NCI-H2107 treated with DMSO at 0.1 percent for 48 hours (cell line): ENCODE measurements at regions not wholly inside any gene's neighbourhood (a gene's known extent, or its start where the extent isn't known, plus 50 kb on each side); places are given as distances from the start of the nearest gene placed in this dataset.
"Not testable (repeated sequence)": the region's sequence is repeated elsewhere in the genome, so short reads cannot be mapped to it uniquely, and the experiment has no call there.

Experiments
- DNase-seq: peaks from one replicate; lab custom pipeline; 2025; ENCODE audit not compliant: unreplicated experiment; lab: John Stamatoyannopoulos, UW

DNA sequence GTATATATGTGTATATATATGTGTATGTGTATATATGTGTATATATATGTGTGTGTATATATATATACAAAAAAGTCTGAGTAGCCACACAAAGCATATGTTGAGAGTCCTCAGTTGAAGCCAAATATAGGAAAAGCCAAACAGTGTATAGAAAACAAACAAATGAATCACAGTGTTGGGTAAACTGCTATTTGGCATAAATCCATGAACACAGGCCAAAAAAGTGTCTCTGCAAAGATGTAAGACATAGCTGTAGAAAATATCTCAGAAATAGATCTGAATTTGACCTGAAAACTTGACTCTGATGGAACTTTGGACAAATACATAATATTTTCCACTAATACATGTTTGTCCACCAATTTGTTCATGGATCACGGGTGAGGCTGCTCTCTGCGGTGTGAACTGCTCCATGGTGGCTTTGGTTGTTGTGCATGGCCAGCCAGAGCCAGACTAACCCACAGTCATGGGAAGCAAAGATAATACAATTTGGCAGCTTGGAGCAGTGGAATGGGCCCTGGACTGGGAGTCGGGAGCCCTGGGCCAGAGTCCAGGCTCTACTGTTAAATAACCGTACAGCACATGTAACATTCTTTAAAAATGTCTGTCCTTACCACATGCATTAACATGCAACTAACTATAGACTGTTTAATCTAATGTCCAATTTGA lies 76.9 kb upstream of the EED start:
- DNase-seq = no peak

- DNase-seq = not testable (repeated sequence)
These were observed 78.3 kb upstream of the EED start for GRCh38 chr11:86166287-86166686.

GRCh38 chr11:86164106-86164505 lies 80.4 kb upstream of the EED start:
- DNase-seq = no peak

- DNase-seq = not testable (repeated sequence)
These were observed 81.2 kb upstream of the EED start for GRCh38 chr11:86163221-86163876.

DNA sequence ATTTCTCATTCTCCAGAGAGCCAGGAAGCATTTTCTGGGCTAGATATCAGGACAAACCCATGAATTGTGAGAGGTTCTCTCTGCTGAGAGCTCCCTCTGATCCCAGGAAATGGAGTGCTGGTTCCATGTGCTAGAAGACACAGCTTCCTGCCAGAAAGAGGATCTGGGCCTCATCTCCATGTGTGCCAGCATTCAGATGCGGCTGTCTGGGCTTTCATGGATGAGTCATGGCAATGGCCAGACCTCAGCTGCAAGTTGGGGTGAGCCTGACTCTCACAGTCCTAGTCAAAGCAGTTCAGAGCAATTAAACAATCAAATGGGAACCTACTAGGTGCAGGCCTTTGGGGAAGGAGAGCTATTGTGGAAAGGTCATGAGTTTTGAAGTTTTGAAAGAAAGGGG lies 82.3 kb upstream of the EED start:
- no peak for DNase-seq

DNA sequence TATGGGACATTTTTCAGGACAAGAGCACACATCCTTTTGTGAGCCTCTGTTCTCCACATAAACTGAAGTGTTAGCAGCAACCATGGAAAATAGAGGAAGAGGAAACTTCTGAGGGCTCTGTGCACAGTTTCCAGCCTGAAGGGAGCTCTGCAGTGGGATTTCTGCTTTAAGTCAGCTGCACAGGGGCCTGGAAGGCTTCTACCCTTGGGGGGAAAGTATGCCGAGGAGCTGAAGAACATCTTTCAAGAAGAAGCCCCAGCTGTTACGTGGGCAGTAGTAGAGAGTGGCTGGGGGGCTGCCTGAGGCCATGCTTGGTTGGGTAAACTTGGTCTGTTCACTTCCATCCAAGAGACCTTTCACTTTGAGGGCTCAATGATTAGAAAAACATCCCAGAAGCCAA lies 82.7 kb upstream of the EED start:
- DNase-seq = no peak

DNA sequence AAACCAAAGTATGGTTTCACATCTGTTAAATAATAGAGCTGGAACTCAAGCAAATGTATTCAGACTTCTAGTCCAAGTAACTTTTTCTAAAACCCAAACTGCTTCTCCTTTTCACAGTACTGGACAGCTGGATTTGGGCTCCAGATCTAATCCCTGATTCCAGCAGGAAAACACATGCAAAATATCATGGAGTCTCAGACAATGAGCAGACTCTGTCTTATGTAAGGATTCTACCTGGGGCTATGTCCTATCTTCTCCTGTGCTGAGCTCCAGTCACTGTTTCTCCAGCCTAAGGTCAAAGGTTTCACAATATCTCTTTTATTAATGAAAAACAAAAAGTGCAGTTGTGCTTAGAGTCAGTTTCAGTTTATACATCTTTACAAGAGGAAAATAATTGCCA lies 83.2 kb upstream of the EED start:
- no peak for DNase-seq

DNA sequence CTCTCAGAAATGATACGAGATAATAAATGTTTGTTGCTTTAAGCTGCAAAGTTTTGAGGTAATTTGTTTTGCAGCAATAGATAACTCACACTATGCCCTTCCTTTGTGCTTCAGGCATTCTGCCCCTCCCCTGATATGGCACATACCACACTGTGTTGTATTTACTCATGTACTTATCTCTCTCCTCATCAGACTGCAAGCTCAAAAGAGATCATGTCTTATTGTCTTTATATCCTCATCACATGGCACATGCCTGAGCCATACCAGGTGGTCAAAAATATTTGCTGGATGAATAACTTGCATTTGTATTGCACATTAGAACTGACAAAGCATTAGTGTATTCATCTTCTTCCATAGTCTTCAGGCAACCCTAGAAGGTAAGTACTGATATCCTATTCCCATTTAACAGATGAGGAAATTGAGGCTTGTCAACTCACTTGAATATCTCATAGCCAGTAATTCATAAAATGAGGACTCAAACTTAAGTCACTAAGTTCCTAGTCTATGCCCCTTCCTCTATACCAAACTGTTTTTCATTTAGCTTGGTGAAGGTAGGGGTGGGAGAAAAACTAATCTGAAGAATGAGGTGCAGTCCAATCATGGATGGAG lies 83.9 kb upstream of the EED start:
- DNase-seq = no peak

GRCh38 chr11:86159581-86159891 lies 85.0 kb upstream of the EED start:
- DNase-seq = no peak

DNA sequence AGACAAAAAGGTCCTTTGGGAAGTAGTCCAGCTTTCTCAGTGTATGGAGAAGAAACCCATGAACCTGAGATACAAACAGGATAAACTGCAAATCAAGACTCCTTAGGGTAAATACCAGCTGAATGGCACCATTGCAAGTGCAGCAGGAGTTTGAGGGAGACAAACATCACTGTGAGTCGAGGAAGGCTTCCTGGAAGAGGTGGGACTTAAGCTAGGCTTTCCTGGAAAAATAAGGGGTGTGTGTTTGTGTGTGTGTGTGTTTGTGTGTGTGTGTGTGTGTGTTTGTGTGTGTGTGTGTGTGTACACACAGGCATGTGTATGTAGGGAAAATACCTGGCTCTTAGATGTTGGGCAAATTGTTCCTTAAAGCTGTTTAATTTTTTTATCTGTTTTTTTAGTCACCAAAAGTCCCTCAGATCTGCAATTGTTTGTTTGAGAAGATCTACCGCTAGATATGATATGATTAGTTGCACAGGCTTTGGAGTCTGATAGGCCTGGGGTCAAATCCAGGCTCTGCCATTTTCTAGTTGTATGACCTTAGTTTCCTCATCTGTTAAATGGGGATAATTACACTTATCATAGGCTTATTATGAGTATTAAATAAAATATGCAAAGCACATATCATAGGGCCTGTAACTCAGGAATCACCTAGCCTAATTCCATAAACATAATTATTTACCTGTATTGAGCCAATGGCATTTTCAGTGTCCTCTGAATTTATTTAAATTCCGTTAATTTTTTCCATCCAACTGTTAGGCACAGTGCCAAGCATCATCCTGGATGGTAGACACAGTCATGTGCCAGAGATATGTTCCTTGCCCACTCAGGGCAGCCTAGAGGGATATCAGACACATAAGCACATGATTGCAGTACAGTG lies 85.6 kb upstream of the EED start:
- DNase-seq = no peak

DNA sequence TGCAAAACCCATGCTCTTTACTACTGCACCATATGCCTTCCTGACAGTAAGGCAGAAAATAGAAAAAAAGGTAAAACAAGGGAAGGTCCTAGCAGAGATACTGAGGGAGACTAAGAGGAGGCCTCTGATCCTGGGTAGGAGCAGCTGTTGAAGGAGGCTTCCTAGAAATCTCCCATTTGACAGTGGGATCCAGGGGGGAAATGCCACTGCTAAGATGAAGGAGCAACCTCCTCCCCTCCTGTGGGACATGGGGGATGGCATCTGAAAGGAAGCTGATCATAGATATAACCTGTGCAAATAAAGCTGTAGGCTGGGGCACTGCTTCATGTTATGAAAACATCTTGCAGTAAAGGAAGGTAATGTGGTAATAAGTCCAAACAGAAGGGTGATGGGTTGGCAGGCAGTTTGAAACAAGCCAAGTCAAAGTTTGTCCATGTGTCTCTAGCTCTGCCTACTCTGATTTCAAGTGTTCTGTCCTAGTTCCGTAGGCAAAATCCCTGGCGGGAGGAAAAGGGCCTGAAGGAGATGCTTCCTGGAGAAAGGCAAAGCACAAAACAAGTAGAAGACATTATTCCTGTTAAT lies 86.7 kb upstream of the EED start:
- no peak for DNase-seq

- no peak for DNase-seq
These were observed 87.6 kb upstream of the PICALM start for GRCh38 chr11:86156397-86156955.

DNA sequence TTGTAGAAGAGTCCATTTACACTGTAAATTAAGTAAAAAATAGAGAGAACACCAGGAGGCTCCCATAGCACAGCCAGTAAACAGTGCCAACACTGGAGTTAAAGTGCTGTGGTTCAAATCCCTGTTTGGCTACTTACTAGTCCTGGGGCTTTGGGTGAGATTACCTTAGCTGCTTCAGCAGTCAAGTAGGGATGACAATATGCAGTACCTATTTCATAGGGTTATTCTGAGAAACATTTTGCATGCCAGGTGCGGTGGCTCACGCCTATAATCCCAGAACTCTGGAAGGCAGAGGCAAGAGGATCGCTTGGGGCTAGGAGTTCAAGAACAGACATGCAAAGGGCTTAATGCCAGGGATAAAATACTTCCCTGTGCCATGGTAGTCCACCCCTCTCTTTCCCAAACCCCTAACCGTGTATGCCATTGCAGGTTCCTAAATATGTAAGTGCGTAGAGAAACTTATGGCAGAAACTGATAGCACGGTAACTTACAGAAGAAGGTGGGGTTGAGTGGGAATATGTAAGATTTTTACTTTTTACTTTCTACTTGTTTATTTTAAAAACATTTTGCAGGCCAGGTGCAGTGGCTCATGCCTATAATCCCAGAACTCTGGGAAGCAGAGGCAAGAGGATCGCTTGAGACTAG lies 86.4 kb upstream of the PICALM start:
- DNase-seq = no peak

DNA sequence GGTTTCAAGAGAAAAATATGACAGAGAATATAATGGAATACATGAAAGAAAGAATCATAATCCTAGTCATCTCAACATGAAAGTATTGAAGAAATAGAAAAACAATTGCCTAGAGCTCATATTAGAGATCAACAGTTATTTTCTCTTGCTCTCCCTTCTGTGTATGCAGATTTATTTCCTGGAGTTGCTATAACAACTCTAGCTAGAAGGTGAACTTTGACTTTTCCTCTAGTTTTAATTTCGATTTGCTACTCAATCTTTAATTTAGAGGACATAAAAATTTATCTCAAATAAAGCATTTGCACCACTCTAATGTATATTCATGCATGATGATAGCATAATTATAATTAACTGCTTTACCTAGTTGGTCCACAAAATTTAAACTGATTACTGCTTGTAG lies 84.6 kb upstream of the PICALM start:
- no peak for DNase-seq

DNA sequence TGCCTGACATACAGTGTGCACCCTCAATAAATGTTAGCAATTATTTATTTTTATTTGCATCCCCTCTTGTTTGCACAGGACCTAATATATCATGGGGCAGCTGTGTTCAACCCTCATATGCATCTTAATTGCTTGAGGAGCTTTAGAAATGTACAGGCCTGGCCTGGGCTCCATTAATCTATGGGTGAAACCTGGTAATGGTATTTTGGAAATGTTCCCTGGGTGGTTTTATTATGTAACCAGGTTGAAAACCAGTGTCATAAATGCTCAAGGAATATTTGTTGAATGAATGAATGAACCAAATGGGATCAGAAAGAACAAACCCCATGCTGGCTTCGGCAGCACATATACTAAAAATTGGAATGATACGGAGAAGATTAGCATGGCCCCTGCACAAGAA lies 84.0 kb upstream of the PICALM start:
- no peak for DNase-seq

DNA sequence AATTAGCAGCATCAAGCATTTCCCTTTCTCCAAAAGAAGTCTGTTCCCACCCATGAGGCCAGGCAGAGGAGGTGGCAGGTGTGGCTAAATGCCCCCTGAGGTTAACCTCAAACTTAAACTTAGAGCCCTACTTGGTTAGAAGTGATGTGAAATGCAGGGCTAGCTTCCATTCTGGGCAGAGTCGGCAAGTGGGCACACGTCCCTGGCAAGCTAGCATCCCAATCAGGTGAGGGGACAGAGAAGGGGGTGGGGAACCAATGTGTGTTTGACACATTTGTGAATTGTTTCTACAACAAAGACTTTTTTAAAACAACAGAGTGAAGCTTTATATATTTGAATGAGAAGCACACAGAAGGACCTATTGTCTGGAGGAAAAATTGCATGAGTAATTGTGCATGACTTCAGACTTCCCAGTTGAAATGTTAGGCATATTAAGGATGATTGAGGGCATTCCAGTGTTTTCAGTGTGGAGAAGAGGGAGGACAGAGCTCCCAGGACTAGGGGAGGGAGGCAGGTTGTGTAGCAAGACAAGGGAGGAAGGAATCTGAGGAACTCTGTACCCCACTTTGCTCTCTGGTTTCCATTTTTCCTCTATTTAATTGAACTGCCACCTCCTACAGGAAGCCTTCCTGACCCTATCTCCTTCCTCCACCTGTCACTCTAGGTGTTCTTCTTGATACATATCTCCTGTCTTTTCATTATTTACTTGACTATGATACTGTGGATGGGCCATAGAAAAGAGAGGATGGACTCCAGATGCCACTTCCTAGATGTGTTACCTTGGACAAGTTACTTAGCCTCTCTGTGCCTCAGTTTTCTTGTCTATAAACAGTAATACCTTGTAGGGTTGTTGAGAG lies 83.3 kb upstream of the PICALM start:
- no peak for DNase-seq

GRCh38 chr11:86151174-86152005 lies 82.5 kb upstream of the PICALM start:
- no peak for DNase-seq

GRCh38 chr11:86150847-86151173 lies 81.9 kb upstream of the PICALM start:
- no peak for DNase-seq

DNA sequence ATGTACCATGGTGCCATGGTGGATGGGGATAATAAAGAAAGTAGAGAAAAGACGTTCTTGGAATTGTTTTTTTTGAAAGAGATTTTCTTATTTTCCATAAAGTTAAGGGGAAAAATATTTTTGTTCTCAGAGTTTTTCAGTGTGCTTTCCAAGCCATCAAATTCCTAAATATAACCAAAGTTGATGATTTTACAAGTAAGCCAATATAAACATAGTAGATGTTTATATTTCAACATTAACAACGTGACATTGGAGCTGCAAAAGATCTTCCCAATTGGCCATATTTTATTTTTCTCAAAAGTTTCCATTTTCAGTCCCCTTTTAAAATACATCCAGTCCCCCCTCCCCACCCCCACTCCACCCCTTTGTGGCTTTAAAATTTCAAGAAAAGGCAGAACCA lies 80.9 kb upstream of the PICALM start:
- no peak for DNase-seq
